ENCODE measurements at regions not wholly inside any gene's neighbourhood (a gene's known extent, or its start where the extent isn't known, plus 50 kb on each side); places are given as distances from the start of the nearest gene placed in this dataset.

- 40% methylated on average over 5 of the region's 5 CpGs for WGBS
- H3K9ac ChIP-seq (ENCODE audit: low read depth in 1 of 2, low read length in 2 of 2), result no peak overlapping the region
- no peak for DNase-seq (ENCODE audit: low spot score)
Measured at GRCh38 chr11:57885298-57886050, 123.9 kb downstream of the CTNND1 start.

DNA sequence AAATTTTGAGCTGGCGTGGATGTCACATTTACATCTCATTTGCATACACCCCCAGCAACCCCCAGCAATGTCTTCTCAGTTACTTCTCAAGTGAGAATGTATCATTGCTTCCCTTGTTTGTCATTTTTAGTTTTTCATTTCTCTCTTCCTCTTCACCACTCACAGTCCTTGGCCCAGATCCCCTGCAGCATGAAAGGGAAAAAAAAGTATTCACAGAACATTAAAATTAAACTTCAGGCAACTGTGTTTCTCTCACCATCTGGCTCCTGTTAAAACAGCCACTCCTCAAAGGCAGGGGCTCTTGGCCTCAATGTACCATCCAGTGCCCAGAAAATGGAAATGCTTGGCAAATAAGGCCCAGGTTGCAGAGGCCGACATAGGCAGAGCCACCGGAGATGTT lies 126.8 kb downstream of the CTNND1 start:
- no peaks in the 10 kb centered on the region for H3K27me3 ChIP-seq (ENCODE audit: control insufficient read depth in 4 of 4, insufficient read depth in 4 of 4, low read length in 3 of 4)
- H3K4me1 ChIP-seq (ENCODE audit: control insufficient read depth in 4 of 4, insufficient read depth in 4 of 4, low read length in 3 of 4), result no peaks in the 10 kb centered on the region
- no peak overlapping the region for H3K4me3 ChIP-seq (ENCODE audit: low read depth in 1 of 3, low read length in 3 of 3)
- no peaks in the 10 kb centered on the region for H3K9me3 ChIP-seq (ENCODE audit: control insufficient read depth in 4 of 4, low read length in 3 of 4)
- WGBS, result 92% methylated on average over 3 of the region's 3 CpGs
- H3K36me3 ChIP-seq (ENCODE audit: control insufficient read depth in 4 of 4, insufficient read depth in 3 of 4, low read depth in 1 of 4, low read length in 3 of 4), result no peaks in the 10 kb centered on the region
- no peak overlapping the region for H3K9ac ChIP-seq (ENCODE audit: low read depth in 1 of 2, low read length in 2 of 2)
- TF ChIP-seq EGR1 (IDR thresholded peaks at IDR 0.05; ENCODE audit: low read depth in 2 of 2), result no peak
- H3K27ac ChIP-seq (ENCODE audit: low read depth in 1 of 2, low read length in 2 of 2), result no peak overlapping the region
- DNase-seq (ENCODE audit: low spot score), result no peak

More at GRCh38 chr11:57885298-57886050, 123.9 kb downstream of the CTNND1 start:
- no peaks in the 10 kb centered on the region for H3K36me3 ChIP-seq (ENCODE audit: control insufficient read depth in 4 of 4, insufficient read depth in 3 of 4, low read depth in 1 of 4, low read length in 3 of 4)
- H3K4me3 ChIP-seq (ENCODE audit: low read depth in 1 of 3, low read length in 3 of 3), result no peak overlapping the region
- TF ChIP-seq FOXA2 (IDR thresholded peaks at IDR 0.05) (no peak), ZBTB33 (IDR thresholded peaks at IDR 0.05) (no peak), EGR1 (IDR thresholded peaks at IDR 0.05; ENCODE audit: low read depth in 2 of 2) (no peak)
- TF ChIP-seq, protein P1, sequence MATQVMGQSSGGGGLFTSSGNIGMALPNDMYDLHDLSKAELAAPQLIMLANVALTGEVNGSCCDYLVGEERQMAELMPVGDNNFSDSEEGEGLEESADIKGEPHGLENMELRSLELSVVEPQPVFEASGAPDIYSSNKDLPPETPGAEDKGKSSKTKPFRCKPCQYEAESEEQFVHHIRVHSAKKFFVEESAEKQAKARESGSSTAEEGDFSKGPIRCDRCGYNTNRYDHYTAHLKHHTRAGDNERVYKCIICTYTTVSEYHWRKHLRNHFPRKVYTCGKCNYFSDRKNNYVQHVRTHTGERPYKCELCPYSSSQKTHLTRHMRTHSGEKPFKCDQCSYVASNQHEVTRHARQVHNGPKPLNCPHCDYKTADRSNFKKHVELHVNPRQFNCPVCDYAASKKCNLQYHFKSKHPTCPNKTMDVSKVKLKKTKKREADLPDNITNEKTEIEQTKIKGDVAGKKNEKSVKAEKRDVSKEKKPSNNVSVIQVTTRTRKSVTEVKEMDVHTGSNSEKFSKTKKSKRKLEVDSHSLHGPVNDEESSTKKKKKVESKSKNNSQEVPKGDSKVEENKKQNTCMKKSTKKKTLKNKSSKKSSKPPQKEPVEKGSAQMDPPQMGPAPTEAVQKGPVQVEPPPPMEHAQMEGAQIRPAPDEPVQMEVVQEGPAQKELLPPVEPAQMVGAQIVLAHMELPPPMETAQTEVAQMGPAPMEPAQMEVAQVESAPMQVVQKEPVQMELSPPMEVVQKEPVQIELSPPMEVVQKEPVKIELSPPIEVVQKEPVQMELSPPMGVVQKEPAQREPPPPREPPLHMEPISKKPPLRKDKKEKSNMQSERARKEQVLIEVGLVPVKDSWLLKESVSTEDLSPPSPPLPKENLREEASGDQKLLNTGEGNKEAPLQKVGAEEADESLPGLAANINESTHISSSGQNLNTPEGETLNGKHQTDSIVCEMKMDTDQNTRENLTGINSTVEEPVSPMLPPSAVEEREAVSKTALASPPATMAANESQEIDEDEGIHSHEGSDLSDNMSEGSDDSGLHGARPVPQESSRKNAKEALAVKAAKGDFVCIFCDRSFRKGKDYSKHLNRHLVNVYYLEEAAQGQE (IDR thresholded peaks at IDR 0.05), result peak; percentile 99
- no peak overlapping the region for H3K27ac ChIP-seq (ENCODE audit: low read depth in 1 of 2, low read length in 2 of 2)
- H3K9me3 ChIP-seq (ENCODE audit: control insufficient read depth in 4 of 4, low read length in 3 of 4), result no peaks in the 10 kb centered on the region
- H3K27me3 ChIP-seq (ENCODE audit: control insufficient read depth in 4 of 4, insufficient read depth in 4 of 4, low read length in 3 of 4), result no peaks in the 10 kb centered on the region
- no peaks in the 10 kb centered on the region for H3K4me1 ChIP-seq (ENCODE audit: control insufficient read depth in 4 of 4, insufficient read depth in 4 of 4, low read length in 3 of 4)

DNA sequence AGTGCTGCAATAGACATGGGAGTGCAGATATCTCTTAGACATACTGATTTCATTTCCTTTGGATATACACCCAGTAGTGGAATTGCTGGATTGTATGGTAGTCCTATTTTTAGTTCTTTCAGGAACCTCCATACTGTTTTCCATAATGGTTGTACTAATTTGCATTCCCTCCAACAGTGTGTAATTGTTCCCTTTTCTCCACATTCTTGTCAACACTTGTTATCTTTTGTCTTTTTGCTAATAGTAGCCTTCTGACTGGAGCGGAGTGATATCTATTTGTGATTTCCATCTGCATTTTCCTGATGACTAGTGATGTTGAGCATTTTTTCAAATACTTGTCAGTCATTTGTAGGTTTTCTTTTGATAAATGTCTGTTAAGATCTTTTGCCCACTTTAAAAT lies 128.9 kb downstream of the CTNND1 start:
- H3K4me3 ChIP-seq (ENCODE audit: low read depth in 1 of 3, low read length in 3 of 3), result no peak overlapping the region
- H3K27me3 ChIP-seq (ENCODE audit: control insufficient read depth in 4 of 4, insufficient read depth in 4 of 4, low read length in 3 of 4), result no peaks in the 10 kb centered on the region
- no peak overlapping the region for H3K9ac ChIP-seq (ENCODE audit: low read depth in 1 of 2, low read length in 2 of 2)
- no peak overlapping the region for H3K27ac ChIP-seq (ENCODE audit: low read depth in 1 of 2, low read length in 2 of 2)
- H3K4me1 ChIP-seq (ENCODE audit: control insufficient read depth in 4 of 4, insufficient read depth in 4 of 4, low read length in 3 of 4), result no peaks in the 10 kb centered on the region
- WGBS, result 82% methylated on average over 1 of the region's 1 CpG
- no peak for DNase-seq (ENCODE audit: low spot score)
- H3K36me3 ChIP-seq (ENCODE audit: control insufficient read depth in 4 of 4, insufficient read depth in 3 of 4, low read depth in 1 of 4, low read length in 3 of 4), result no peaks in the 10 kb centered on the region
- H3K9me3 ChIP-seq (ENCODE audit: control insufficient read depth in 4 of 4, low read length in 3 of 4), result no peaks in the 10 kb centered on the region
- TF ChIP-seq TAF1 (conservative IDR thresholded peaks at IDR 0.05) (no peak), YY1 (IDR thresholded peaks at IDR 0.05) (no peak), ZBTB33 (IDR thresholded peaks at IDR 0.05) (no peak), FOXA1 (IDR thresholded peaks at IDR 0.05) (no peak), FOXA2 (IDR thresholded peaks at IDR 0.05) (no peak), HNF4G (IDR thresholded peaks at IDR 0.05) (no peak), RXRA (IDR thresholded peaks at IDR 0.05) (no peak), NR2F2 (IDR thresholded peaks at IDR 0.05) (no peak), RAD21 (IDR thresholded peaks at IDR 0.05) (no peak), SP1 (IDR thresholded peaks at IDR 0.05) (no peak), EGR1 (IDR thresholded peaks at IDR 0.05; ENCODE audit: low read depth in 2 of 2) (no peak), GABPA (IDR thresholded peaks at IDR 0.05 in 1 of 2, conservative IDR thresholded peaks at IDR 0.05 in 1 of 2) (no peak), JUND (IDR thresholded peaks at IDR 0.05) (no peak), HNF4A (conservative IDR thresholded peaks at IDR 0.05) (no peak)
- TF ChIP-seq, protein P2, sequence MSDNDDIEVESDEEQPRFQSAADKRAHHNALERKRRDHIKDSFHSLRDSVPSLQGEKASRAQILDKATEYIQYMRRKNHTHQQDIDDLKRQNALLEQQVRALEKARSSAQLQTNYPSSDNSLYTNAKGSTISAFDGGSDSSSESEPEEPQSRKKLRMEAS (IDR thresholded peaks at IDR 0.05), result no peak
- TF ChIP-seq, protein P1 (IDR thresholded peaks at IDR 0.05), result no peak

Measured in liver (tissue), 7 donors.